ENCODE measurements at regions not wholly inside any gene's neighbourhood (a gene's known extent, or its start where the extent isn't known, plus 50 kb on each side); places are given as distances from the start of the nearest gene placed in this dataset.

DNA sequence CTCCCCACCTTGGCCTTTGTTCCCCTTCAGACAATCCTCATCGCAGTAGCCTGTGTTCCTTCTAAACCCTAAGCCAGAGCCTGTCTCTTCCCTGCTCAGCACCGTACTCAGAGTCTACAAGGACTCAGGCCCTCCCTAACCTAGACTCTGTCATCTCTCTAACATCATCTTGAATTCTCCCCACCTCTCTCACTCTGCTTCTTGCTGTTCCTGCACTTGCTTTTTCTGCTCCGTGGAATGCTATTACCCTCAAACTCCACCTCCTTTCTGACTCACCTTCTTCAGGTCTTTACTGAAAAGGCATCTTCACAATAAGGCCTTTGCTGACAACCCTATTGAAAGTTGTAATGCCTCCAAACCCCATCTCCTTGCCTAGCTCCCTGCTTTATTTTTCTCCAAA lies 141.0 kb downstream of the DKK1 start:
- peaks cover 50% of the 10 kb centered on the region for H3K4me1 ChIP-seq (ENCODE audit: control insufficient read depth, extremely low read depth, insufficient read depth, low read length)
- FAIRE-seq = peak; percentile 97

DNA sequence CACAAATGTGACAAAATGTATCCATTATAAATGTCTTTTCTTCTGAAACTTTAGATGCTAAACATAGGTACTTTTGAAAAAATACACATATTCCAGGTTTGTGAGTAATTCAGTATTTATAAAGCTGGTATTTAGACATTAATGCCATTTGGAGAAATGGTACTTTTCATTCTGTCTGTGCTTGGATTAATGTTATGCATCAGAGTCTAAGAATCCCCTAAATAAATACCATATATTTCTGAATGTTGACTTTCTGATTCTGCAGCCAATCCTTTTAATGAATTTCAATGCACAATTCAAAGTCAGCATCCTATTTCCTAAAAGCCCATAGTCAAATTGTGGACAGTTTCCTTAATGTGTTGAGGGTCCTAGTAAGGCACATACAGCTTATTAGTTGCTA lies 145.0 kb downstream of the DKK1 start:
- H3K79me2 ChIP-seq (ENCODE audit: control insufficient read depth, insufficient read depth, low read length) = peaks cover 10% of the 10 kb centered on the region
- H3K4me2 ChIP-seq (ENCODE audit: control insufficient read depth, extremely low read depth, insufficient read depth, low read depth, low read length) = no peak overlapping the region
- no peaks in the 10 kb centered on the region for H3K9me3 ChIP-seq (ENCODE audit: control insufficient read depth, low read depth, low read length)
- H3K9ac ChIP-seq (ENCODE audit: control insufficient read depth, extremely low read depth, insufficient read depth, low read length) = no peak overlapping the region
- dilution Hi-C loops (cut with MboI; ENCODE audit: extremely low pct_ligation_motif_present, low sequenced_read_pairs) = no loop called here
- H3K36me3 ChIP-seq (ENCODE audit: control insufficient read depth in 2 of 2, extremely low read depth in 1 of 2, insufficient read depth in 2 of 2, low read length in 2 of 2) = no peaks in the 10 kb centered on the region
- H4K20me1 ChIP-seq (ENCODE audit: control insufficient read depth, extremely low read depth, insufficient read depth, low read length) = no peaks in the 10 kb centered on the region
- no peak overlapping the region for H3K4me3 ChIP-seq (ENCODE audit: control insufficient read depth in 2 of 3, extremely low read depth in 1 of 3, insufficient read depth in 2 of 3, low read depth in 1 of 3, low read length in 3 of 3)
- H3K4me1 ChIP-seq (ENCODE audit: control insufficient read depth, extremely low read depth, insufficient read depth, low read length) = peaks cover 16% of the 10 kb centered on the region
- H3K27me3 ChIP-seq (ENCODE audit: control insufficient read depth, extremely low read depth, insufficient read depth, low read length) = no peaks in the 10 kb centered on the region
- no peak for DNase-seq (ENCODE audit: low read depth, low spot score)
- H2AFZ ChIP-seq (ENCODE audit: control insufficient read depth, low read length) = no peak overlapping the region
- H3K27ac ChIP-seq (ENCODE audit: control insufficient read depth, insufficient read depth, low read length) = no peak overlapping the region
- FAIRE-seq = no peak
- H3K9me1 ChIP-seq (ENCODE audit: control insufficient read depth, extremely low read depth, insufficient read depth, low read length) = no peaks in the 10 kb centered on the region
- TF ChIP-seq, protein P1, sequence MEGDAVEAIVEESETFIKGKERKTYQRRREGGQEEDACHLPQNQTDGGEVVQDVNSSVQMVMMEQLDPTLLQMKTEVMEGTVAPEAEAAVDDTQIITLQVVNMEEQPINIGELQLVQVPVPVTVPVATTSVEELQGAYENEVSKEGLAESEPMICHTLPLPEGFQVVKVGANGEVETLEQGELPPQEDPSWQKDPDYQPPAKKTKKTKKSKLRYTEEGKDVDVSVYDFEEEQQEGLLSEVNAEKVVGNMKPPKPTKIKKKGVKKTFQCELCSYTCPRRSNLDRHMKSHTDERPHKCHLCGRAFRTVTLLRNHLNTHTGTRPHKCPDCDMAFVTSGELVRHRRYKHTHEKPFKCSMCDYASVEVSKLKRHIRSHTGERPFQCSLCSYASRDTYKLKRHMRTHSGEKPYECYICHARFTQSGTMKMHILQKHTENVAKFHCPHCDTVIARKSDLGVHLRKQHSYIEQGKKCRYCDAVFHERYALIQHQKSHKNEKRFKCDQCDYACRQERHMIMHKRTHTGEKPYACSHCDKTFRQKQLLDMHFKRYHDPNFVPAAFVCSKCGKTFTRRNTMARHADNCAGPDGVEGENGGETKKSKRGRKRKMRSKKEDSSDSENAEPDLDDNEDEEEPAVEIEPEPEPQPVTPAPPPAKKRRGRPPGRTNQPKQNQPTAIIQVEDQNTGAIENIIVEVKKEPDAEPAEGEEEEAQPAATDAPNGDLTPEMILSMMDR (optimal IDR thresholded peaks at IDR 0.05 in 1 of 3, IDR thresholded peaks at IDR 0.05 in 1 of 3, conservative IDR thresholded peaks at IDR 0.05 in 1 of 3; ENCODE audit: extremely low read depth in 1 of 3, insufficient read depth in 2 of 3, low read length in 3 of 3) = no peak
- no peak for TF ChIP-seq EZH2 (IDR thresholded peaks at IDR 0.05; ENCODE audit: low read length)

More for the DNA sequence above, 141.0 kb downstream of the DKK1 start:
- Histone ChIP-seq H3K9ac (ENCODE audit: control insufficient read depth, extremely low read depth, insufficient read depth, low read length) (peak overlapping the region; percentile 73), H4K20me1 (ENCODE audit: control insufficient read depth, extremely low read depth, insufficient read depth, low read length) (no peaks in the 10 kb centered on the region), H3K36me3 (ENCODE audit: control insufficient read depth in 2 of 2, extremely low read depth in 1 of 2, insufficient read depth in 2 of 2, low read length in 2 of 2) (peaks cover 0 to 5% of the 10 kb centered on the region in 2 experiments), H2AFZ (ENCODE audit: control insufficient read depth, low read length) (peak overlapping the region; percentile 23), H3K9me1 (ENCODE audit: control insufficient read depth, extremely low read depth, insufficient read depth, low read length) (no peaks in the 10 kb centered on the region), H3K27me3 (ENCODE audit: control insufficient read depth, extremely low read depth, insufficient read depth, low read length) (no peaks in the 10 kb centered on the region), H3K27ac (ENCODE audit: control insufficient read depth, insufficient read depth, low read length) (peak overlapping the region; percentile 89), H3K9me3 (ENCODE audit: control insufficient read depth, low read depth, low read length) (no peaks in the 10 kb centered on the region), H3K4me3 (ENCODE audit: control insufficient read depth in 2 of 3, extremely low read depth in 1 of 3, insufficient read depth in 2 of 3, low read depth in 1 of 3, low read length in 3 of 3) (peak overlapping the region; percentile 43 to 76 (median 56)), H3K4me2 (ENCODE audit: control insufficient read depth, extremely low read depth, insufficient read depth, low read depth, low read length) (peak overlapping the region; percentile 86), H3K79me2 (ENCODE audit: control insufficient read depth, insufficient read depth, low read length) (peaks cover 36% of the 10 kb centered on the region)
- dilution Hi-C loops (cut with MboI; ENCODE audit: extremely low pct_ligation_motif_present, low sequenced_read_pairs) = no loop called here
- TF ChIP-seq EZH2 (IDR thresholded peaks at IDR 0.05; ENCODE audit: low read length) = no peak
- TF ChIP-seq, protein P1 (optimal IDR thresholded peaks at IDR 0.05 in 1 of 3, IDR thresholded peaks at IDR 0.05 in 1 of 3, conservative IDR thresholded peaks at IDR 0.05 in 1 of 3; ENCODE audit: extremely low read depth in 1 of 3, insufficient read depth in 2 of 3, low read length in 3 of 3) = no peak
- DNase-seq (ENCODE audit: low read depth, low spot score) = peak; percentile 73

Data from keratinocyte (primary cell).